Nephron (organoid): ENCODE measurements at regions not wholly inside any gene's neighbourhood (a gene's known extent, or its start where the extent isn't known, plus 50 kb on each side); places are given as distances from the start of the nearest gene placed in this dataset.

Source experiments
- H3K27ac Mint-ChIP-seq, 3 experiments: 2 replicates each; pipeline ENCODE4 v1.8.0; 2020; ENCODE audit warnings: mixed read lengths in 3 of 3, mild to moderate bottlenecking in 2 of 3, moderate library complexity in 1 of 3
- H3K27me3 Mint-ChIP-seq: 2 replicates; pipeline ENCODE4 v1.8.0; 2021; ENCODE audit warnings: low read depth, mild to moderate bottlenecking, moderate library complexity, mixed read lengths
- H3K36me3 Mint-ChIP-seq: 2 replicates; pipeline ENCODE4 v1.8.0; 2020; ENCODE audit warnings: low read depth, mixed read lengths
- H3K4me1 Mint-ChIP-seq: 2 replicates; pipeline ENCODE4 v1.8.0; 2020; ENCODE audit warnings: mixed read lengths
- H3K4me3 Mint-ChIP-seq, 3 experiments: 2 replicates each; pipeline ENCODE4 v1.8.0; 2020; ENCODE audit warnings: mild to moderate bottlenecking in 3 of 3, mixed read lengths in 3 of 3, moderate library complexity in 2 of 3
- H3K9me3 Mint-ChIP-seq: 2 replicates; pipeline ENCODE4 v1.8.0; 2020; ENCODE audit warnings: mixed read lengths
- TF ChIP-seq, protein P1 (sequence below), 3 experiments: fragments of 200-600 bp; sonication (generic); IDR thresholded peaks; one replicate each; pipeline ENCODE4 v1.5.0; 2021; ENCODE audit warnings: antibody characterized with exemption in 3 of 3; ENCODE audit not compliant: unreplicated experiment in 3 of 3

DNA sequence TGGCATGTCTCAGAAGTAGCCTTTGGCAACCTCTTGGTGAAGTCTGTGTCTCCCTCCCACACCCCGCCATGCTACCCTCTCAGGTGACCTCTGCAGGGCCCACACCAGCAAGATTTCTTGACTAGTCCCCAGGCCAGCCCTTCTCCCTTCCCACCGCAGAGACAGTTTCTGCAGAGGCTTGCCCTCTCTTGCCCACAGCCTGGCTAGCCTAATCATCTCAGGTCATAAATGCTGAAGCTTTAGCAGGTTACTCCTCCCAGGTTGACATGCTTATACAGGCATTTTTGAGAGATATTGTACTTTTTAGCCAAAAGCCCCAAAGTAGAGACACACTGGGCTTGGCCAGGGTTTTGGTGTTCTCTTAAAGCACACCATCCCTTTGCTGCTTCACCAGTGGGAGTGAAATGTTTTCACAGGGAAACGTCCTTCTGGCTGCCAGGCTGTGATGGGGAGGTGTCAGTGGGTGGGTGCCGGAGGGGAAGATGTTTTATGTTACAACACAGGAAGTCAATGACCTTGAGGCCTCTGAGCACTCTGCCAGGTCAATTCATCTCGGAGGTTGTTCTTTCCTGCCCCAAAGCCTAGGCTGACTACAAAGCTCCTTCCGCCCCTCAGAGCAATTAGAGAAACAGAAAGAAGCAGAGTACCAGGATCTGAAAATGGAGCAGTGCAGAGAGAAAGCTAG is 58.5 kb downstream of the STYXL2 start:
- H3K4me1 Mint-ChIP-seq, result peaks cover 10% of the 10 kb centered on the region

GRCh38 chr1:167156466-167156865 is 62.6 kb downstream of the STYXL2 start:
- Mint-ChIP-seq H3K9me3 (no peaks in the 10 kb centered on the region), H3K27ac (no peak overlapping the region), H3K4me1 (no peaks in the 10 kb centered on the region), H3K4me3 (no peak overlapping the region), H3K27me3 (peaks cover 5% of the 10 kb centered on the region), H3K36me3 (no peaks in the 10 kb centered on the region)
- TF ChIP-seq, protein P1, sequence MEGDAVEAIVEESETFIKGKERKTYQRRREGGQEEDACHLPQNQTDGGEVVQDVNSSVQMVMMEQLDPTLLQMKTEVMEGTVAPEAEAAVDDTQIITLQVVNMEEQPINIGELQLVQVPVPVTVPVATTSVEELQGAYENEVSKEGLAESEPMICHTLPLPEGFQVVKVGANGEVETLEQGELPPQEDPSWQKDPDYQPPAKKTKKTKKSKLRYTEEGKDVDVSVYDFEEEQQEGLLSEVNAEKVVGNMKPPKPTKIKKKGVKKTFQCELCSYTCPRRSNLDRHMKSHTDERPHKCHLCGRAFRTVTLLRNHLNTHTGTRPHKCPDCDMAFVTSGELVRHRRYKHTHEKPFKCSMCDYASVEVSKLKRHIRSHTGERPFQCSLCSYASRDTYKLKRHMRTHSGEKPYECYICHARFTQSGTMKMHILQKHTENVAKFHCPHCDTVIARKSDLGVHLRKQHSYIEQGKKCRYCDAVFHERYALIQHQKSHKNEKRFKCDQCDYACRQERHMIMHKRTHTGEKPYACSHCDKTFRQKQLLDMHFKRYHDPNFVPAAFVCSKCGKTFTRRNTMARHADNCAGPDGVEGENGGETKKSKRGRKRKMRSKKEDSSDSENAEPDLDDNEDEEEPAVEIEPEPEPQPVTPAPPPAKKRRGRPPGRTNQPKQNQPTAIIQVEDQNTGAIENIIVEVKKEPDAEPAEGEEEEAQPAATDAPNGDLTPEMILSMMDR (IDR thresholded peaks at IDR 0.05; ENCODE audit: unreplicated experiment in 3 of 3), result no peak

More for the DNA sequence above, 58.5 kb downstream of the STYXL2 start:
- Mint-ChIP-seq H3K9me3 (peaks cover 3% of the 10 kb centered on the region), H3K4me3 (no peak overlapping the region), H3K36me3 (peaks cover 3% of the 10 kb centered on the region), H3K27ac (peak overlapping the region in 1 of 3 experiments; percentile 16), H3K27me3 (peaks cover 7% of the 10 kb centered on the region)
- TF ChIP-seq, protein P1 (IDR thresholded peaks at IDR 0.05; ENCODE audit: unreplicated experiment in 3 of 3), result no peak

DNA sequence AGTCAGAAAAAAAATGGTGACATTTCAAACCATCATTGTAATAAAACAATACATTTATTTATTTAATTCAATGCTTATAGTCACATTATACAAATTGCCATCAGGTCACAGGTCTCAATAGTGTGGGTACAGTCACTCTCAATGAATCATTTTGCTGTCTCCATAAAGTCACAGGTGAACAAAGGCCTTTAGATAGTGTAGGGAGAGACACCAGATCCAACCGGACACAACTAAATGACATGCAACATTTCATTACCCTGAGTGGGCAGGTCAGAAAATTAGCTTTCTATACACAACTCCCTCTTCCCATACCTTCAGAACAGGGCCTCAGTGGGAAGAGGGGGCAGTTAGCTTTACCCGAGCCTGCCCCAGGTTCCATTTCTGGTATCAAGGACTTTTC is 63.2 kb downstream of the STYXL2 start:
- TF ChIP-seq, protein P1 (IDR thresholded peaks at IDR 0.05; ENCODE audit: unreplicated experiment in 3 of 3), result no peak
- H3K27me3 Mint-ChIP-seq, result peaks cover 7% of the 10 kb centered on the region
- no peaks in the 10 kb centered on the region for H3K9me3 Mint-ChIP-seq
- H3K36me3 Mint-ChIP-seq, result no peaks in the 10 kb centered on the region
- no peaks in the 10 kb centered on the region for H3K4me1 Mint-ChIP-seq
- no peak overlapping the region for H3K27ac Mint-ChIP-seq
- H3K4me3 Mint-ChIP-seq, result no peak overlapping the region

GRCh38 chr1:167158111-167158812 is 62.4 kb upstream of the POU2F1 start:
- TF ChIP-seq, protein P1 (IDR thresholded peaks at IDR 0.05; ENCODE audit: unreplicated experiment in 3 of 3), result no peak
- Mint-ChIP-seq H3K27me3 (peaks cover 8% of the 10 kb centered on the region), H3K27ac (no peak overlapping the region), H3K4me3 (no peak overlapping the region), H3K4me1 (peaks cover 8% of the 10 kb centered on the region), H3K9me3 (no peaks in the 10 kb centered on the region), H3K36me3 (no peaks in the 10 kb centered on the region)

GRCh38 chr1:167158813-167159275 is 61.8 kb upstream of the POU2F1 start:
- peaks cover 8% of the 10 kb centered on the region for H3K27me3 Mint-ChIP-seq
- TF ChIP-seq, protein P1 (IDR thresholded peaks at IDR 0.05; ENCODE audit: unreplicated experiment in 3 of 3), result no peak

More at GRCh38 chr1:167158813-167159275, 61.8 kb upstream of the POU2F1 start:
- no peaks in the 10 kb centered on the region for H3K36me3 Mint-ChIP-seq
- no peaks in the 10 kb centered on the region for H3K9me3 Mint-ChIP-seq
- peaks cover 14% of the 10 kb centered on the region for H3K4me1 Mint-ChIP-seq
- H3K27ac Mint-ChIP-seq, result no peak overlapping the region
- no peak overlapping the region for H3K4me3 Mint-ChIP-seq
